HK-2 (cell line): ENCODE measurements at regions not wholly inside any gene's neighbourhood (a gene's known extent, or its start where the extent isn't known, plus 50 kb on each side); places are given as distances from the start of the nearest gene placed in this dataset.

Source experiments
- DNase-seq: peaks from one replicate; pipeline ENCODE4 v3.0.0-alpha.2; 2018; ENCODE audit not compliant: unreplicated experiment

DNA sequence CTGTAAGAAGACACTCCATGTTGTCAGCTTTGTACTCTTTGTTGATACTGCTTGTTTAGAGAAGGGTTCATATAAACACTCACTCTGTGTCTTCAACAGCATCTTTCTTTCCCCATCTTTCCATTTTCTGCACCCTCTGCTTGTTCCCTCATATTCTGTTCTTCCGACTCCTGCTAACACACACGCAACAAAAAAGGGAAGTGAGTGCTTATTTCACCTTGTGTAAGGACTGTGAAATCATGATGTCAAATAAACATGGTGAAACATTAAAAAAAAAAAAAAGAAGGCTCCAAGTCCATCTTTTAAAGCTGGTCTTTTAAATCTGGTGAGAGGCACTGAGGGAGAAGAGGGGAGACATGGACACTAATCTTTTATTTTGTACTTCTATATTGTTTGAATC, 145.4 kb downstream of the RPAP3 start:
- DNase-seq = no peak

DNA sequence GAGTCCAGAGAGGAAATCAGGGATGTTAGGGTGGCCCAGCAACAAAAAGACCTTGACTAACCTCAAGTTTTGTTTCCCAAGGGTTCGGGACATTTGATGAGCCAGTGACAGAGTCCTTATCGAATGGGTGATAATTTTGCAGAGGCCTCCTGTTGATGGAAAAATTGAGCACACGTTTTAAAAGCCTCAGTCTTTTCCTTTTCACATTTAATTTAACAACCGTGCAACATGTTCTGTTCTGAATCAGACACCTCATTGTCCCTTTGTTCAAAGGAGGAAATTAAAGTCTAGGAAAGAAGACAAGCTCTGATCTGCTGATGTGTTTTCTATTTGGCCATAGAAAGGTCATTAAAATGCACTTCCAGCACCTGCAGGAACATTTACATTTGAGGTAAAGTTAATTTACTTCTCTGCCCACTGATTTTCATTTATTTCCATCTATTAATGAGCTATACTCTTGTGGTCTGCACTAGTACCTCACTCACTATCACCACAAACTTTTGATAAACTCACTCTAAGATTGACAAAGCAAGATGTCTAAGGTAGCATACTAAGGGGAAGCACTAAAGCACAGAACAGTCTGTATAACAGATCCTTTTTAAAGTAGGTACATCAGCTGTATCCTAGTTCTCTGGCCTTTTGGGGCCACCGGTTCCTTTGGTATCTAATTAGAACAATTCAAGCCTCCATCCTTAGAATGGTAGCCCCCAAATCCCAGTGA, 147.0 kb downstream of the RPAP3 start:
- DNase-seq = no peak

DNA sequence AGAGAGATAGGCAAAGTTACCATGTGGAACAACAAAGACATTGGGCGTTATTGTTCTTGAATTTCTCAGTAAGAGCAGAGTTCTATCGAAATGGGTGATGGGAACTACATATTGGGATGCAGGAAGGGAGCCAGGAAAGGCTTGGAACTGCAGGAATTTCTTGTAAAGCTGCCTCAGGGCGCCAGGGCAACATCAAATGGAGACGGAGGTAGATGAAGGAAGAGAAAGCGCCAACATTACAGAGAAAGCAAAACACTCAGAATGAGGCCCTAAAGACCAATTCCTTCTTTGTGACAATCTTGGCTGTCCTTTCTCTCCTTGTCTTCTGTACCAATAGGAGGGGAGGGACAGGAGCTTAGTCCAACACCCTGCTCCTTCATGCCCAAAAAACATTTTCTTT, 148.4 kb downstream of the RPAP3 start:
- no peak for DNase-seq

DNA sequence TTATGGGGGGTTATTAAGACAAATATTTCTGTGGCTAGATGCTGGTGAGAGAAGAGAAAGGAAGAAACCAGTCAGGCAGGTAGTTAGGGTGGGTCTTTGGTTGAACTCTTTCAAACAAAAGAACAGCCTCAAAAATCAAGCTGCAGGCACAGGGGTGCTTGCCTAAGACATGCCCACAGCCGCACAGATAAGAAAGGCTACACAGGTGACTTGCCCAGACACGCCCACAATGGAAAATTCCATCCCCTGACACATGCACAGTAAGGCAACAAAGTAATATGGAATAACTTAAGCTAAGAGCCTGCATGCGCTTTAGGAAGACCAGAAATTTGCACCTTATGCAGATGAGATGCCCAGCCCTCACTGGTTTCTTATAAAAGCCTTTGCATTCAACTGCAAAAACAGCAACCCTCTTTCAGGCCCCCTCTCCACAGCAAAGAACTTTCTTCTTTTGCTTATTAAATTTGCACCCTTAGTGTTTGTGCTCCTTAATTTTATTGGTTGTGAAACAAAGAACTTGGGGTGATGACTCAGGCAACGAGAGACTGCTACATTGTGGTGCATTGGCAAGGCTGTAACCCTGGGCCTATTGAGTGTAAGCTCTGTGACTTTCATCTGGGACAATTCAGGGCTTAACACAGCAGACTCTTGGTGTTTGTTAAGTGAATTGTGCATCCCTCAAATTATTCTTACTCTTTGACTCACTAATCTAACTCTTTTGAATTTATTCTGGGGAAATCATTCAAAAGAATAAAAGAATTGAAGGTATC, 149.4 kb downstream of the RPAP3 start:
- no peak for DNase-seq

DNA sequence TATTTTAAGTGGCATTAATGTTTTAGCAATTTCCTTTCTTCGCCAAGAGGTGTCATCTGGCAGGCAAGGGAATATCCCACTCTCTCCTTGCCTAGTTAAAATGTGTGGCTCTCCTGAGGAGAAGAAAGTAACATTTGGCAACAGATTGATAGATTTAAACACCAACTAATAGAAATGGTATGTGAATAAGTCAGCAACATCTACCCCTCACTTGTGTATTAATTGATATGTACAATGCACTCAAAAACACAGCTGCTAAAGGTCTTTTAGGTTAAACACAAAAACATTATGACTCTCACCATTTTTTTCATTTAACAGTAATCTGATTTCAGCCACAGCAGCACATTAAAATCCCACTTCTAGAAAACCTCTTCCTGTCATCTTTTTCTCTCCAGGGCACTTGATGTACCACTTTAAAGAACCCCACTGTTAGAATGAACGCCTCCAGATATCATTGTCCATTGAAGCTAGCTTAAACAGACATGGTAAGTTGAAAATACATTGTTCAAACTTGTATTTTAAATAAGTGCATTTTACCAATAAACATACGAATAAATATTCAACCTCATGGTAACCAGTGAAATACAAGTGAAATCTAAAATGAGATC, 151.7 kb downstream of the RPAP3 start:
- DNase-seq = no peak

DNA sequence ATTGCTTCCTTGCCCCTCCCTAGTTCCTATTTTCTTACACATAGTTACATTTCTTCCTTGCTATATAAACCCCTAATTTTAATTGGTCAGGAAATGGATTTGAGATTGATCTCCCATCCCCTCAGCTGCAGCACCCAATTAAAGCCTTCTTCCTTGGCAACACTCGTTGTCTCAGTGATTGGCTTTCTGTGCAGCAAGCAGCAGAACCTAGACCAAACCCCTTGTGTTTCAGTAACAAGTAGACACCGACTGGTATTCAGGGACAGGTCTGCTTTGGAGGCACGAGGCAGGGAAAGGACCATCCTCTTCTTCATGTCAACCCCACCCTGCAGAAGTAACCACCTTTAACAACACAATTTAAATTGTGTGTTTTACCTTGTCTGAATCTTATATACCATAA, 152.6 kb downstream of the RPAP3 start:
- no peak for DNase-seq

DNA sequence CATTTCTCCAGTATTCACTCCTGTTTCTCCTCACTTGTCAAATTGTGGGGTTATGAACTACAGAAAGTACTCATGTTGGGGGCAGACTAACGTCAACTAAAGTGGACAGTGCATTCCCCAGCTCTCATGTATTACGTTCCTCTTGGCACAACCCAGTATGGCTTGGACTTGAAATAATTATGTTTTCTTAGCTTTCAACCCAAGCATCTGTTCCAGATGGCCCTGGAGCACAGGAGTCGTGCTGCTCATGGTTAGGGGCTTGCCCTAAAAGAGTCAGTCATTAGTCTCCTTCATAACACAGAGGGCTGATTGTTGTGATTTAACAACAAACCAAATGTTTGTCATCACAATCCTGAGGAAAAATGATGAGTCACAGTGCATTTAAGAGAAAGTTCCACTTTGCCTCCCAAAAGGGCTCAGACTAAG, 154.4 kb downstream of the RPAP3 start:
- DNase-seq = no peak

DNA sequence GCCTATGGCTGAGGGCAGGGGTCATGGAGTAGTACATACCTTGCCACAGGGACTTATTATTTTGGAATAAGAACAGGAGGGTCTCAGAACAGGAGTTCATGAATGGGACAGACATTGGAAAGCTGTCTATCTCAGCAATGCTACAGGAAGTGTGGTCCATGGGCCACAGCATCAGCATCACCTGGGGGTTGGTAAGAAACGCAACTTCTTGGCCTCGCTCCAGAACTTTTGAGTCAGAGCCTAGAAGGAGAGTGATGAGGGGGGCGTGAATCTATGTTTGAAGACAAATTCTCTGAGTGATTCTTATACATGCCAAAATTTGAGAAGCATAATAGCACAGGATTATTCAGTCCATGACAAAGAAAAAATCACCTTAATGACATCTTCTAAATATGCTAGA, 156.6 kb downstream of the RPAP3 start:
- DNase-seq = no peak

DNA sequence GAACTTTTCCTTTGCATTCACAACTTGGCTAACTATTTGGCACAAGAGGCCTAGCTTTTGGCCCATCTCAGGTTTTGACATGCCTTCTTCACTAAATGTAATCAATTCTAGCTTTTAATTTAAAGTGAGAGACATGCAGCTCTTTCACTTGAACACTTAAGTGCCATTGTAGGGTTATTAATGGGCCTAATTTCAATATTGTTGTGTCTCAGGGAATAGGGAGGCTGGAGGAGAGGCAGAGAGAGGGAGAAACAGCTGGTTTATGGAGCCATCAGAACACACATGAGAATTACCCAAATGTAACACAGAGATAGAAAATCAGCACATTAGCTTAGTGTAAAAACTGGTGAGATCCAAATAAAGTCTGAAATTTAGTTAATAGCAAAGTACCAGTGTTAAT, 157.4 kb downstream of the RPAP3 start:
- DNase-seq = no peak

DNA sequence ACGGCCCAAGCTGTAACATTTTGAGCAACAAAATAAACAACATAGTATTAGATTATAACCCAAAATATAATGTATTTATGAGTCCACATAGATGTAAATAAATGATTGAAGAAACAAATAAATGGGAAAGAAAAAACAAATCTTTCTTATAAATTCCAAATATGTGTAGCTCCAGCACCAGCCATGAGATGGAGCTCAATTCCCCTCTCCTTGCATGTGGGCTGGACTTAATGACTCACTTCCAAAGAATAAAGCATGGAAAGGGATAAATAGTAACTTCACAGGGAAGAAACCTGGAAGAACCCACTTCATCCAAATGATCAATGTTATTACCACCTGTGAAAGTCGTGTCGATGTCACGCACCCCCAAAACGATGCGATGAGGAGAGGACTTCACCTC, 158.8 kb downstream of the RPAP3 start:
- DNase-seq = no peak

DNA sequence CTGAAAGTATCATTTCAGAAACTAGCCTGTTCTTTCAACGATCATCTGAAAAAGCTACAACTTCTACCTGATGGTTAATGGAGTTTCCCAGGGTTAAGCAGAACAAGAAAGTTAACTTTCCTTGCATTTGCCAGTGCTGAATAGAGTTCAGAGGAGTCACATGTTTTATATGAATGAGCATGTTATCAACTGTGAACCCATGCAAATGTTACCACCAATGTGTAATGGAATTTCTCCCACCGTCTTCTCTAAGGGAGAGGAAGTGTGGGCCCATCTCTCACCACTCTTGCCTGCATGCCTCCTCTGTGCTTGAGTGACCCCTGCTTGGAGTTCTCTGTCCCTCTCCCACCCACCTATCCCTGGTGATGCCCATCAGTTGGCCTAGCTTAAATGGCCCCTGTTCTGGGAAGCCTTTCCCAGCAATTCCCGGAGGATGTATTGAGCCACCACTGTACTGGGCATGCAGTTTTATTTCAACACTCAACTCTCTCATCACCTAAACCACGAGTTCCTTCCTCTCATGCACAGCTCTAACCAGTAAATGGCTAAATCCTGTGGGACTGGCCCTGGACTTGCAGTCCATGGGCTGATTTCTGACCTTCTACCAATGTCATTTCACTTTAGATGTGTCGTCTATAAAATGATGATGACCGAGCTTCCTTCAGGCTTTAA, 159.8 kb downstream of the RPAP3 start:
- no peak for DNase-seq

DNA sequence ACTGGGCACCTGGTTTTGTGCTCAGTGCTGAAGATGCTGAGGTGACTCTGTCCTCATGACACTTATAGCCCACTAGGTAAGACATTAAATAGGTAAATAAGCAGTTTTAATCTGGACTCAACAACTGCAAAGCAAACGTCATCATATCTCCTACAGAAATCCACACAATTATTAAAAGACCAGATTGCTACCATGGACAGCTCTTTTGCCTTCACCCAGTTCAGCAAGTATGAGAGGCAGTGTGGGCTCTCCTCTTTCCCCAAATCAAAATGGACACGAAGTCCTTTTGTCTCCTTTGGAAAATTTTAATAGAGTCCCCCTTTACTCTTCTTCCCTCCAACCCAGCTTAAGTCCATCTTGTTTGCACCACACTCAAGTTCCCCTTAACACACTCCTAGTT, 171.1 kb downstream of the RPAP3 start:
- DNase-seq = no peak

DNA sequence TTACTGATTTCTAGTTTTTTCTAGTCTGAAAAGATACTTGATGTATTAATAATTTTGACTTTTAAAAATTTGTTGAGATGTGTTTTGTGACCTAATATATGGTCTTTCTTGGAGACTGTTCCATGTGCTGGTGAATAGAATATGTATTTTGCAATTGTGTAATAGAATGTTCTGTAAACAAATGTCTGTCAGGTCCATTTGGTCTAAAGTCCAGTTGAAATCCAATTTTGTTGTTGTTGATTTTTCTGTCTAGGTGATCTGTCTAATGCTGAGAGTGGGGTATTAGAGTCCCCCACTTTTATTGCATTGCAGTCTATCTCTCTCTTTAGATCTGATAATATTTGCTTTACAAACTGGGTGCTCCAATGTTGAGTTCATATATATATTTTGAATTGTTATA, 175.8 kb downstream of the RPAP3 start:
- no peak for DNase-seq

DNA sequence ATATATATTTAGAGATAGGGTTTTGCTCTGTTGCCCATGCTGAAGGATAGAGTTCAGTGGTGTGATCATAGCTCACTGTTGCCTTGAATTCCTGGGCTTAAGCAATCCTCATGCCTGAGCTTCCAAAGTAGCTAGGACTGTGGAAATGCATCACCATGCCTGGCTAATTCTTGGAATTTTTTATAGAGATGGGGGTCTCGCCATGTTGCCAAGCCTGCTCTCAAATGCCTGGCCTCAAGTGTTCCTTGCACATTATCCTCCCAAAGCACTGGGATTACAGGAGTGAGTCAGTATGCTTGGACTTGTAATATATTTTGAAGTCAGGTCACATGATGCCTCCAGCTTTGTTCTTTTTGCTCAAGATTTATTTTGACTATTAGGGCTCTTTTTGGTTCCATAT, 178.0 kb downstream of the RPAP3 start:
- DNase-seq = no peak

DNA sequence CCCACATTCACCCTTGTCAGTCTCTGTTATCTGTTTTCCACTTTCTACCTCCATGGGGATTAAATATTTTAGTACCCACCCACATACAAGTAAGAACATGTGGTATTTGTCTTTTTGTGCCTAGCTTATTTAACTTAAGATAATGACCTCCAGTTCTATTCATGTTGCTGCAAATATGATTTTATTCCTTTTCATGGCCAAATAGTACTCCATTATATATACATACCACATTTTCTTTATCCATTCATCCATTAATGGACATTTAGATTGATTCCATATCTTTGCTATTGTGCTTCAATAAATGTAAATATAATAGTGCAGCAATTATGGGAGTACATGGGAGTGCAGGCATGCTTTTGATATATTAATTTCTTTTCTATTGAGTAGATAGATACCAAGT, 185.8 kb downstream of the RPAP3 start:
- DNase-seq = no peak

DNA sequence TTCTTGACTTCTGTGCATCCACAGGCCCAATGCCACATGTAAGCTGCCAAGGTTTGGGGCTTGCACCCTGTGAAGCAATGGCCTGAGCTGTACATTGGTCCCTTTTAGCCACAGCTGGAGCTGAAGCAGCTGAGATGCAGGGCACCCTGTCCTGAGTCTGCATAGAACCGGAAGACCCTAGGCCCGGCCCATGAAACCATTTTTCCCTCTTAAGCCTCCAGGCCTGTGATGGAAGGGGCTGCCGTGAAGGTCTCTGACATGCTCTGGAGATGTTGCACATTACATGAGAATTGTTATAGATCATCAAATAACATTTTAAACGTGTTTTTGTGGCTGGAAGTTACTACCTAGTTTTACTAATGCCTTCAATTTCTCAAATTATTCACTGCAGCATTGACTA, 188.7 kb downstream of the RPAP3 start:
- DNase-seq = no peak

DNA sequence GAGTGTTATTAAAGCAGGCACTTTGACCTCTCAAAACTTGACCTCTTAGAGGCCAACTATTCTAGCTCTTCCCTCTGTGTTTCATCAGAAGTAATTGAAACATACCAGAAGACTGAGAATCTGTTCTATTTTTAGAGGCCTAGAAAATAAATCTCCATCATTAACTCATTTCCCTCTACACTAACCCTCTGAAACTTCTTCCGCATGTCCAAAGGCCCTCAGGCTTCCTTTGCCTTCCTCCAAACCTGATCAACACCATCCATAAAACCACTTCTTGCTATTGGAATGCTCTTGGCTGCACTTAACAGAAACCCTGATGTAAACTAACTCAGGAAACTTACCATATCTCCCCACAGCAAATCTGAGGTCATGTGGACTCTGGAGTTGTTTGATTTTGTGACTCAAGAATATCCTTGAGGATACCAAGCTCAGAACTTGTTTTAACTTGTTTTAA, 196.4 kb downstream of the RPAP3 start:
- DNase-seq = no peak

DNA sequence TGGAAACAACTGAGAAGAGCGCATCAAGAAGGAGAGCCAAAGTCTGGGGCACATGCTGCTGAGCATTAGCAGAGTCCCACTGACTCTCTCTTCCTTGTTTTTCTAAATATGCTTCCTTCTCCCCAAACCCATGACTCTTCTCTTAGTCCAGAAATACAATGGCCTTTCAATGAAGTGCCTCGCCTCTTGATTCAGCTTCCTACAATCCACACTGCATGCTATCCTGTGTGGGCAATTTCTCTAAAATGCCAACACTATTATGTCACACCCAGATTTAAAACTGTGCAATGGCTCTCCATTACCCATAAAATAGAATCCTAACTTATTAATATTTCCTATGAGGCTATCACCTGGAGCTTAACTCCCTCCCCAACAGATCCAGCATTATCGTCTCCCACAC, 198.6 kb downstream of the RPAP3 start:
- no peak for DNase-seq

DNA sequence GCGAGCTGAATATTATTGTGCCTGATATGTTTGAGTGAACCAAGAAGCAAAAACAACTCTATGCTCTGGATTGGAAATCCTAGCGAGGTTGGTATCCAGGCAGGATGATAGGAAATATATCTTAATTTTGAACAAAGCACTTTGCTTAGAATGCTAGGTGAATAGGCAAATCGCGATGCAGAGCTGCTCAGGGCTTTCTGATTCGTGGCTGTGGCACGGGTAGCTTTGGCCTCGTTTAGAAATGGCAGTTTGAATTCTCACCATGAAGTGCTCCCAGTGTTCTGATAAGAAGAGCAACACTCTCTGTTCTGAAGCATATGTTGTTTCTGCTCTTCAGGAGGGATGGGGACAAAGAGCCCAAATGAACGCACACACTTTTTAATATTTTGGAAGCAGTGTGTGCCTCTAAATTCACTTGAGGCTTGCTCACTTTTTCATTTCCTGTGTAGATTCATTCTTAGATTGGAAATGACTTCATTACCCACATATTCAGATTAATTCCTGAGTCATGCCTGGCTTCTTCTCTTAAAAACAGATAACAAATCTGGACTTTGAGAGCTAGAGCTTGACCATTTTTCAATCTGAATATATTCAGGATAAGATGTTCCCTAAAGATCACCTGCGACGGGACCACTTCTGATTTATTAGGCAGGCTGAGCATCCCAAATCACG, 200.9 kb downstream of the RPAP3 start:
- DNase-seq = no peak

DNA sequence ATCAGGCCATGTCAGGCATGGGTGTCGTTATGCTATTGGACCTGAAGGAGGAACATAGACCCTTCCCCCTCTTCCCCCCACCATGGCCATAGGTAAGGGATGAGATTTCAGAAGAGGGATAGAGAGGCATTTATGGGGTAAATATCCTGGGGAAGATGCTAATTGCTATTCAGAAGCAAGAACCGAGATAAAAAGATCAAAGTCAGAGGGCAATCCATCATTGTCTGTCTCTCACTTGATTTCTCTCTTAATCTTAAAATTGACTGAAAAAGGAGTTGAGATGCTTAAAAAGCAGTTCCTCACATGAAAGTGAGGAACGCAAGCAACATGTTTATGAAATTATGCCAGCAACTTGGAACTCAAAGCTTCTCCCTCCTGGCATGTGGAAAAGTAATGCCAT, 212.0 kb downstream of the RPAP3 start:
- DNase-seq = no peak

DNA sequence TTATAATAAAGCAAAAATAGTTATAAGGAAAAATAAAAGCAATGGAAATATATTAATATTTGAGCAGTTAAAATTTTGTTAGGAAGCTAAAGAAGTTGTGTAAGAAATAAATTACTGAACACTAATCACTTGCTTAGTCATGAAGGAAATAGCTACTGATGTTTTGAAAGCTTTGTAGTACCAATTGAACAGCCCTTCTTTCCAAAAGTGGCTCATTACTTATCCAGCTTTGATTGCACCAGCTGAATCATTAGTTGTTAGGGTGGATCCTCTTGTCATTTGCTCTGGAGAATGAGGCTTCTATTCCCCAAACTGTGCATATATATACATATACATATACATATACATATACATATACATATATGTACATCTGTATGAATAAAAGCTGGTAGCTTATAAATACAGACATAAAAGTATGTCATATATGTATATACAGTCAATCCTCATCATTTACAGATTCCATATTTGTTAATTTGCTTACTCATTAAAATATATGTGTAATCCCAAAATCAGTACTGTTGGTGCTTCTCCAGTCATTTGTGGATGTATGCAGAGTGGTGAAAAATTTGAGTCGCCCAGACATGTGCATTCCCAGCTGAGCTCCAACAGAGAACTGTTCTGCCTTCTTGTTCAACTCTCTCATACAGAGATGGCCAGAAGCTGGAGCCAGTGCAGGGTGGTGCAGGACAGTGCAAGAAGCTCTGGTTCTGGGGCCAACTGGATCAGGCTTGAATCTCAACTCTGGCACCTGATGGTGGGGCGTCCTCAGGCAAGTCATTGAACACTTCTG, 214.1 kb downstream of the RPAP3 start:
- no peak for DNase-seq
